Ishikawa (cell line): ENCODE measurements at regions not wholly inside any gene's neighbourhood (a gene's known extent, or its start where the extent isn't known, plus 50 kb on each side); places are given as distances from the start of the nearest gene placed in this dataset.

Experiments
- CEBPB ChIP-seq: IDR thresholded peaks from 2 replicates; pipeline ENCODE4 v1.6.1; 2012
- EGR1 ChIP-seq: IDR thresholded peaks from 2 replicates; pipeline ENCODE4 v1.6.1; 2012
- EP300 ChIP-seq: IDR thresholded peaks from 2 replicates; pipeline ENCODE4 v1.6.1; 2012; ENCODE audit warnings: borderline replicate concordance
- FOXM1 ChIP-seq: IDR thresholded peaks from 2 replicates; pipeline ENCODE4 v1.6.1; 2012; ENCODE audit warnings: low read depth, borderline replicate concordance
- RAD21 ChIP-seq: IDR thresholded peaks from 2 replicates; pipeline ENCODE4 v1.6.1; 2012; ENCODE audit warnings: low read depth
- TAF1 ChIP-seq: IDR thresholded peaks from 2 replicates; pipeline ENCODE4 v1.6.1; 2012; ENCODE audit warnings: low read depth, mild to moderate bottlenecking
- TCF12 ChIP-seq: IDR thresholded peaks from 2 replicates; pipeline ENCODE4 v1.6.1; 2012; ENCODE audit warnings: low read depth
- TEAD4 ChIP-seq: IDR thresholded peaks from 2 replicates; pipeline ENCODE4 v1.6.1; 2012
- YY1 ChIP-seq: IDR thresholded peaks from 2 replicates; pipeline ENCODE4 v1.6.1; 2012; ENCODE audit warnings: low read depth
- ZBTB7A ChIP-seq: IDR thresholded peaks from 2 replicates; pipeline ENCODE4 v1.6.1; 2012; ENCODE audit warnings: low read depth
- TF ChIP-seq, protein P1 (sequence below): IDR thresholded peaks from 2 replicates; pipeline ENCODE4 v1.6.1; 2012; ENCODE audit warnings: low read depth, mild to moderate bottlenecking
- TF ChIP-seq, protein P2 (sequence below): IDR thresholded peaks from 2 replicates; pipeline ENCODE4 v1.6.1; 2012
- TF ChIP-seq, protein P3 (sequence below): IDR thresholded peaks from 2 replicates; pipeline ENCODE4 v1.6.1; 2012

DNA sequence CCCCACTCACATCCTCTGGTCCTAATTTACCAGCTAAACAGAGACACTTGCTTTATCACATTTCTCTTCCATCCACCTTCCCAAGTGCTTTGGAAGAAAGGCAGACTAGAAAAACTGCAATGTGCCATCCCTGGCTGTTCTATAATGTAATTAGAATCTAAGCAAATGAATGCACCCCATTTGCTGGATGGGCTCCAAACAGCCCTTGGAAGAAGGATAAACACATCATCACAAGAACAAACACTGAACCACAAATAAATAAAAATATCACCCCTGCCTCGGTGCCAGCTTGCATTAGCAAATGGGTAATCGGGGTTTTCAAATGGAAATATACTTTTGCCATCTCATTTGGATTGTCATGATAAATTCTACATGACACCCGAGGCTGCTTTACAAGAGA is 296.6 kb upstream of the ISX start:
- TF ChIP-seq, protein P1, sequence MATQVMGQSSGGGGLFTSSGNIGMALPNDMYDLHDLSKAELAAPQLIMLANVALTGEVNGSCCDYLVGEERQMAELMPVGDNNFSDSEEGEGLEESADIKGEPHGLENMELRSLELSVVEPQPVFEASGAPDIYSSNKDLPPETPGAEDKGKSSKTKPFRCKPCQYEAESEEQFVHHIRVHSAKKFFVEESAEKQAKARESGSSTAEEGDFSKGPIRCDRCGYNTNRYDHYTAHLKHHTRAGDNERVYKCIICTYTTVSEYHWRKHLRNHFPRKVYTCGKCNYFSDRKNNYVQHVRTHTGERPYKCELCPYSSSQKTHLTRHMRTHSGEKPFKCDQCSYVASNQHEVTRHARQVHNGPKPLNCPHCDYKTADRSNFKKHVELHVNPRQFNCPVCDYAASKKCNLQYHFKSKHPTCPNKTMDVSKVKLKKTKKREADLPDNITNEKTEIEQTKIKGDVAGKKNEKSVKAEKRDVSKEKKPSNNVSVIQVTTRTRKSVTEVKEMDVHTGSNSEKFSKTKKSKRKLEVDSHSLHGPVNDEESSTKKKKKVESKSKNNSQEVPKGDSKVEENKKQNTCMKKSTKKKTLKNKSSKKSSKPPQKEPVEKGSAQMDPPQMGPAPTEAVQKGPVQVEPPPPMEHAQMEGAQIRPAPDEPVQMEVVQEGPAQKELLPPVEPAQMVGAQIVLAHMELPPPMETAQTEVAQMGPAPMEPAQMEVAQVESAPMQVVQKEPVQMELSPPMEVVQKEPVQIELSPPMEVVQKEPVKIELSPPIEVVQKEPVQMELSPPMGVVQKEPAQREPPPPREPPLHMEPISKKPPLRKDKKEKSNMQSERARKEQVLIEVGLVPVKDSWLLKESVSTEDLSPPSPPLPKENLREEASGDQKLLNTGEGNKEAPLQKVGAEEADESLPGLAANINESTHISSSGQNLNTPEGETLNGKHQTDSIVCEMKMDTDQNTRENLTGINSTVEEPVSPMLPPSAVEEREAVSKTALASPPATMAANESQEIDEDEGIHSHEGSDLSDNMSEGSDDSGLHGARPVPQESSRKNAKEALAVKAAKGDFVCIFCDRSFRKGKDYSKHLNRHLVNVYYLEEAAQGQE = no peak
- TF ChIP-seq TAF1 (no peak), EGR1 (no peak), FOXM1 (no peak), EP300 (no peak), RAD21 (no peak), CEBPB (no peak), YY1 (no peak), TEAD4 (no peak), TCF12 (no peak), ZBTB7A (no peak)
- TF ChIP-seq, protein P2, sequence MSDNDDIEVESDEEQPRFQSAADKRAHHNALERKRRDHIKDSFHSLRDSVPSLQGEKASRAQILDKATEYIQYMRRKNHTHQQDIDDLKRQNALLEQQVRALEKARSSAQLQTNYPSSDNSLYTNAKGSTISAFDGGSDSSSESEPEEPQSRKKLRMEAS = no peak
- TF ChIP-seq, protein P3, sequence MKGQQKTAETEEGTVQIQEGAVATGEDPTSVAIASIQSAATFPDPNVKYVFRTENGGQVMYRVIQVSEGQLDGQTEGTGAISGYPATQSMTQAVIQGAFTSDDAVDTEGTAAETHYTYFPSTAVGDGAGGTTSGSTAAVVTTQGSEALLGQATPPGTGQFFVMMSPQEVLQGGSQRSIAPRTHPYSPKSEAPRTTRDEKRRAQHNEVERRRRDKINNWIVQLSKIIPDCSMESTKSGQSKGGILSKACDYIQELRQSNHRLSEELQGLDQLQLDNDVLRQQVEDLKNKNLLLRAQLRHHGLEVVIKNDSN = no peak
